Esophagus muscularis mucosa (tissue), 4 donors: ENCODE measurements at regions not wholly inside any gene's neighbourhood (a gene's known extent, or its start where the extent isn't known, plus 50 kb on each side); places are given as distances from the start of the nearest gene placed in this dataset.

ENCODE experiments used
- DNase-seq: peaks from one replicate; pipeline ENCODE4 v3.0.0-alpha.2; 2017; ENCODE audit errors: extremely low spot score
- H3K27ac ChIP-seq, 4 donors: fragments of 200-600 bp; sonication (generic); replicated peaks in 1 of 4; 1 replicate in 3 of 4; 2 replicates in 1 of 4; pipeline ENCODE4 v1.5.1; 2016 to 2019; ENCODE audit warnings: mild to moderate bottlenecking in 1 of 4
- H3K27me3 ChIP-seq, 4 donors: fragments of 200-600 bp; sonication (generic); one replicate each; pipeline versions ENCODE4 v1.5.1 to v1.6.0; 2016 to 2019
- H3K36me3 ChIP-seq, 4 donors: fragments of 200-600 bp; sonication (generic); one replicate each; pipeline ENCODE4 v1.5.1; 2016 to 2019
- H3K4me1 ChIP-seq, 4 donors: fragments of 200-600 bp; sonication (generic); one replicate each; pipeline ENCODE4 v1.5.1; 2016 to 2019
- H3K4me3 ChIP-seq, 4 donors: fragments of 200-600 bp; sonication (generic); 1 replicate in 2 of 4; 2 replicates in 2 of 4; pipeline ENCODE4 v1.5.1; 2016 to 2019; ENCODE audit warnings: mild to moderate bottlenecking in 4 of 4, moderate library complexity in 1 of 4
- H3K9me3 ChIP-seq, 4 donors: fragments of 200-600 bp; sonication (generic); 1 replicate in 3 of 4; 2 replicates in 1 of 4; pipeline ENCODE4 v1.5.1; 2016 to 2019
- CTCF ChIP-seq, 3 experiments: fragments of 200-600 bp in 2 of 3; fragments of 450-650 bp in 1 of 3; sonication (generic) in 2 of 3; IDR thresholded peaks; one replicate each; pipeline ENCODE4 v1.5.1; 2017 to 2019; ENCODE audit warnings: antibody characterized with exemption in 3 of 3, mild to moderate bottlenecking in 2 of 3, moderate library complexity in 1 of 3
- EP300 ChIP-seq: sonication (generic); formaldehyde crosslinking; IDR thresholded peaks from one replicate; pipeline ENCODE4 v1.6.1; 2017; ENCODE audit warnings: antibody characterized with exemption
- POLR2A ChIP-seq: fragments of 450-650 bp; IDR thresholded peaks from one replicate; pipeline ENCODE4 v1.6.1; 2017; ENCODE audit warnings: antibody characterized with exemption, moderate library complexity, mild to moderate bottlenecking, low read depth
- POLR2AphosphoS5 ChIP-seq, 2 donors: sonication (generic); formaldehyde crosslinking; IDR thresholded peaks; one replicate each; pipeline ENCODE4 v1.6.1; 2017; ENCODE audit warnings: antibody characterized with exemption in 2 of 2
- WGBS: methylation state at CpG from one replicate; pipeline ENCODE4 v1.1.5; 2018; 5-methylcytosine and 5-hydroxymethylcytosine counted together
- intact Hi-C: fragments of 100-400 bp; cut with DNase I; formaldehyde crosslinking; loops from one replicate; pipeline ENCODE4 v1.15.1; 2023

DNA sequence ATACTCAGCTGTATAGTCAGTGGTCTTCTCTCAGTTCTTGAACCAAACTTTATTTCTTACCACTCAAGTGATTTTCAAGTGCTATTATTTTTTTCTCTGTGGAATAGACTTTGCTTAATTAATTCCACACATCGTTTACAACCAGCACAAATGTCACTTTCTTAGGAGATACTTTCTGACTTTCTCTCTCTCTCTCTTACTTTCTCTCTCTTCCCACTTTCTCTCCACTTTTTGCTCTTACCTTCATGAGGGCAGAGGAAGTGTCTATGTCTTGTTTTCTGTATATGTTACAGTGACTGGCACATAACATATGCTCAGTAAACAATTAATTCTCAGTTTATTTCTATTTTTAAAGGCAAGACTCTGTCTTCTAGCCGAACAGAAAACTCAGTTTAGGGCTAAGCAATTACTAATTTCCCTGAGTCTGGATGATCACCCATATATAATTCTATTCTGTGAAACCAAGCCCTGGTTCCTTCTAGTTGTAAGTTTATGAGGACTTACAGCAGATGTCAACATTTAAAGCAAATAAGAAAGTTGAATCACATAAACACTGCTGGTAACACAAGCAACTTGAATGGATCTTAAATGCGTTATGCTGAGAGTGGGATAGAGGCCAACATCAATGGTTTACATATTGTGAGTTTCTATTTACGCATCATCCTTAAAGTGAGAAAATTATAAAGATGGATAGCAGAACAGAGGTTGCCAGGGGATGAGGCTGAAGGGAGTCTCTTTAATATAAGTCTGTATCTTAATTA lies 791.4 kb downstream of the MTRR start:
- Histone ChIP-seq H3K36me3 (no peaks in the 10 kb centered on the region), H3K4me3 (no peak overlapping the region), H3K27ac (no peak overlapping the region), H3K9me3 (no peaks in the 10 kb centered on the region), H3K4me1 (no peaks in the 10 kb centered on the region), H3K27me3 (no peaks in the 10 kb centered on the region)
- no peak for TF ChIP-seq POLR2AphosphoS5 (IDR thresholded peaks at IDR 0.05)
- no peak for TF ChIP-seq EP300
- no peak for TF ChIP-seq CTCF (IDR thresholded peaks at IDR 0.05)
- no peak for TF ChIP-seq POLR2A
- intact Hi-C loops: no loop called here
- 65% methylated on average over 4 of the region's 4 CpGs for WGBS
- no peak for DNase-seq

GRCh38 chr5:8663374-8663773 lies 794.4 kb downstream of the MTRR start:
- Histone ChIP-seq H3K27me3 (no peaks in the 10 kb centered on the region), H3K36me3 (no peaks in the 10 kb centered on the region), H3K9me3 (no peaks in the 10 kb centered on the region), H3K4me1 (no peaks in the 10 kb centered on the region), H3K4me3 (no peak overlapping the region), H3K27ac (no peak overlapping the region)
- no peak for DNase-seq
- intact Hi-C loops: no loop called here
- 88% methylated on average over 6 of the region's 6 CpGs for WGBS
- TF ChIP-seq POLR2A (no peak), CTCF (IDR thresholded peaks at IDR 0.05) (no peak), EP300 (no peak), POLR2AphosphoS5 (IDR thresholded peaks at IDR 0.05) (no peak)

DNA sequence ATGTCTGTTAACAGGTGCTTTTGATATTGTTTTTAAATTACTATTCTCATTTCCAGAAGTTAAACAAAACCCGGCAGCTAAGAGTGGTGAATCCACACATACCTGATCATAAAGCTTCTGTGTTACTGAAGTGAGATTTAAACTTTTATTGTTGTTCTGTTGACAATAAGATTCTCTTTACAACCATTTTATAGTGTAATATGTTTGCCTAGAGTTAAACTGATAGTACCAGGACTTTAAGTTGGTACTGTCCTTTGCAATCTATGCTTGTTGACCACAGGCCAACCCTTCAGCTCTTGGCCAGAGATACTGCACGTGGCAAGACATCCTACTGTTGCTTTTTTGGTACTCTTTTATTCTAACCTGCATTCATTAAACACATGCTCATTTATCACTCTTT lies 806.2 kb downstream of the MTRR start:
- WGBS: 38% methylated on average over 2 of the region's 2 CpGs
- Histone ChIP-seq H3K27me3 (no peaks in the 10 kb centered on the region), H3K27ac (no peak overlapping the region), H3K4me3 (no peak overlapping the region), H3K9me3 (no peaks in the 10 kb centered on the region), H3K36me3 (no peaks in the 10 kb centered on the region), H3K4me1 (no peaks in the 10 kb centered on the region)
- no peak for DNase-seq
- intact Hi-C loops: no loop called here
- no peak for TF ChIP-seq EP300
- no peak for TF ChIP-seq CTCF (IDR thresholded peaks at IDR 0.05)
- TF ChIP-seq POLR2A: no peak
- TF ChIP-seq POLR2AphosphoS5 (IDR thresholded peaks at IDR 0.05): no peak

DNA sequence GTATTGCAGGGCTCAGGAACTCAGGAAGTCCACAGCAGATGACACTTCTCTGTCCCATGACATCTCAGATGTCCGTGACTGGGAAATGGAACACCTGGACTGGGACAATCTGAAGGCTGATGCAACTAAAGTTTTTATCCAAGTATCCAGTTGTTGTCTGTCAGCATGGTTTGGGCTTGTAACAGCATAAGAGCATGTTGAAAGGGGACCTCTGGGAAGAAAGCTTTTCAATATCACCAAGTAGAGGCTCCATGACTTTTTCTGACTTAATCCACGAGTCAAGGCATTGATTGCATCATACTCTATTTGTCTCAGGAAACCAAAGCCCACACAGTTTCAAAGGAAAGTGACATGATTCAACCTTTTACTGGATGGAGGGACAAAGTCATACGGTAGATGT lies 807.7 kb downstream of the MTRR start:
- Histone ChIP-seq H3K9me3 (no peaks in the 10 kb centered on the region), H3K4me3 (no peak overlapping the region), H3K4me1 (no peaks in the 10 kb centered on the region), H3K27ac (no peak overlapping the region), H3K27me3 (no peaks in the 10 kb centered on the region), H3K36me3 (no peaks in the 10 kb centered on the region)
- DNase-seq: no peak
- intact Hi-C loops: no loop called here
- TF ChIP-seq POLR2A (no peak), CTCF (IDR thresholded peaks at IDR 0.05) (no peak), POLR2AphosphoS5 (IDR thresholded peaks at IDR 0.05) (no peak), EP300 (no peak)
- 42% methylated on average over 3 of the region's 3 CpGs for WGBS

GRCh38 chr5:8682381-8682780 lies 813.4 kb downstream of the MTRR start:
- Histone ChIP-seq H3K27me3 (no peaks in the 10 kb centered on the region), H3K27ac (no peak overlapping the region), H3K9me3 (no peaks in the 10 kb centered on the region), H3K36me3 (no peaks in the 10 kb centered on the region), H3K4me3 (no peak overlapping the region), H3K4me1 (no peaks in the 10 kb centered on the region)
- TF ChIP-seq CTCF (IDR thresholded peaks at IDR 0.05) (no peak), POLR2AphosphoS5 (IDR thresholded peaks at IDR 0.05) (no peak), EP300 (no peak), POLR2A (no peak)
- DNase-seq: no peak
- WGBS: 87% methylated on average over 3 of the region's 3 CpGs
- intact Hi-C loops: no loop called here
